ENCODE measurements at regions not wholly inside any gene's neighbourhood (a gene's known extent, or its start where the extent isn't known, plus 50 kb on each side); places are given as distances from the start of the nearest gene placed in this dataset.
"Not testable (repeated sequence)": the region's sequence is repeated elsewhere in the genome, so short reads cannot be mapped to it uniquely, and the experiment has no call there.

DNA sequence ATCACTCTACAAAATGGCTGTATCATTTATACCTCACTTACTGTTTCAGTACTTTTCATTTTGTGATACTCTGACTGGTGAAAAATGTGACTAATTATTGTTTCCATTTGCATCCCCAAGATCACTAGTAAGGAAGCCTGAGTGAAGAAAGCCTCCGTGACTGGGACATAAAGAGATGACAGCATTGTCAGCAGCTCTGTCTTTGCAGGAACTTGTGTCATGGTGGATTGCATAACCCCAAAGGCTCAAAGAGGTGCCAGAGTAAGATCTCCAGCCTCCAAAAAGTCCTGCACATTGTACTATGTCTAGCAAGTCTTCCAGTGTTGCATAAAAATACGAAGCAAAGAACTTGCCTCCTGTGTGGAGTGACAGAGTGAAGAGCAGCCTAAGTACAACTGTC lies 187.5 kb upstream of the CRIM1 start:
- TF ChIP-seq, protein P1, sequence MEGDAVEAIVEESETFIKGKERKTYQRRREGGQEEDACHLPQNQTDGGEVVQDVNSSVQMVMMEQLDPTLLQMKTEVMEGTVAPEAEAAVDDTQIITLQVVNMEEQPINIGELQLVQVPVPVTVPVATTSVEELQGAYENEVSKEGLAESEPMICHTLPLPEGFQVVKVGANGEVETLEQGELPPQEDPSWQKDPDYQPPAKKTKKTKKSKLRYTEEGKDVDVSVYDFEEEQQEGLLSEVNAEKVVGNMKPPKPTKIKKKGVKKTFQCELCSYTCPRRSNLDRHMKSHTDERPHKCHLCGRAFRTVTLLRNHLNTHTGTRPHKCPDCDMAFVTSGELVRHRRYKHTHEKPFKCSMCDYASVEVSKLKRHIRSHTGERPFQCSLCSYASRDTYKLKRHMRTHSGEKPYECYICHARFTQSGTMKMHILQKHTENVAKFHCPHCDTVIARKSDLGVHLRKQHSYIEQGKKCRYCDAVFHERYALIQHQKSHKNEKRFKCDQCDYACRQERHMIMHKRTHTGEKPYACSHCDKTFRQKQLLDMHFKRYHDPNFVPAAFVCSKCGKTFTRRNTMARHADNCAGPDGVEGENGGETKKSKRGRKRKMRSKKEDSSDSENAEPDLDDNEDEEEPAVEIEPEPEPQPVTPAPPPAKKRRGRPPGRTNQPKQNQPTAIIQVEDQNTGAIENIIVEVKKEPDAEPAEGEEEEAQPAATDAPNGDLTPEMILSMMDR (IDR thresholded peaks at IDR 0.05; ENCODE audit: low read depth, low read length, missing control alignments), result no peak

DNA sequence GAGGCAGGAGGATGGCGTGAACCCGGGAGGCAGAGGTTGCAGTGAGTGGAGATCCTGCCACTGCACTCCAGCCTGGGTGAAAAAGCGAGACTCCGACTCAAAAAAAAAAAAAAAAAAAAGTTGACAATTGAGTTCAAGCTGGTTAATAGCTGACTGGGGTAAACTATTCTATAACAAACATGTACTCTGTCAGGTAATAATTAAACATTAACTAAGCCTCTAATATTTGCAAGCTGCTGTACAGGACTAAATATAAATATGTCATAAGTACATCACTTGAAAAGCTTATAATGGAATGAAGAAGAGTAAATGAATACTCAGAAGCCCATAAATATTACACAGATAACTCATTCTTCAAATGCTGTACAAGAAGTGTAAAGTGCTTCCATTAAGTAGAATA lies 190.4 kb upstream of the CRIM1 start:
- Histone ChIP-seq H3K27me3 (replicated peaks) (no peaks in the 10 kb centered on the region), H3K4me3 (ENCODE audit: low read depth, low read length) (no peak overlapping the region), H3K36me3 (replicated peaks) (no peaks in the 10 kb centered on the region), H3K27ac (no peak overlapping the region)
- no peak for DNase-seq
- in situ Hi-C loops (cut with HindIII; ENCODE audit: low pct_ligation_motif_present, low sequenced_read_pairs), result no loop called here
- TF ChIP-seq, protein P1 (IDR thresholded peaks at IDR 0.05; ENCODE audit: low read depth, low read length, missing control alignments), result no peak

More for the DNA sequence above, 187.5 kb upstream of the CRIM1 start:
- Histone ChIP-seq H3K4me3 (ENCODE audit: low read depth, low read length) (no peak overlapping the region), H3K27me3 (replicated peaks) (no peaks in the 10 kb centered on the region), H3K36me3 (replicated peaks) (no peaks in the 10 kb centered on the region), H3K27ac (no peak overlapping the region)
- DNase-seq, result no peak
- in situ Hi-C loops (cut with HindIII; ENCODE audit: low pct_ligation_motif_present, low sequenced_read_pairs), result no loop called here

DNA sequence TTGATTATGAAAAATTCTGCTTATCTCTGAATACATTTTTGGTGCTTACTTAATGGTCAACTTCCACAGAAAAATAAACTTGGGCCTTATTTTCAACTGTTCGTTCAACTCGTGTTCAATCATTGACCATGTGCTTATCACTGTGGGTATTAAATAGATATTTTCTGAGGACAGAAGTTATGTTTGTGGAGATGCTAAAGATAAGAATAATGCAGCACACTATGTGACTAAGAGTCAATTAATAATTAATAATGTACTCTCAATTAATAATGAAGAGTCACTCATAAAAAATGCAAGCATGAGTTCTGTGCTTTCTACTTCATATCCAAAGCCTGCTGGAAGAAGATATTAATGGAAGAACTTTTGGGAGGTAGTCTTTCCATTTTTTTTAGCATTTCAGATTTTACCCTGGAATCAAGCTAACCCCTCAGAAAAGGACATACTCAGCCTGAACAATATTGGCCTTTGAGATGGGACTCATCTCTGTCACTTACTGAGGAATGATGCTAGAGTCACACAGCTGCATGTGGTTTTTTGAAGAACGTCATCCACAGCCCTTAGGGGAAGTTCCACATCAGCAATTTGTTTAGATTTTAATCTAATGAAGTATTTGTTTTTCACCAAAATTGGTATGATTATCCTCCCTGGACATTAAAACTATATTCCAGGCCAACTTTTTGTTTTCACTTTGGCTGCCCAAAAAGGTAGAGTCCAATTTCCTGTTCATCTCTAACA lies 191.9 kb upstream of the CRIM1 start:
- in situ Hi-C loops (cut with HindIII; ENCODE audit: low pct_ligation_motif_present, low sequenced_read_pairs), result no loop called here
- no peak for DNase-seq
- no peaks in the 10 kb centered on the region for H3K27me3 ChIP-seq (replicated peaks)

DNA sequence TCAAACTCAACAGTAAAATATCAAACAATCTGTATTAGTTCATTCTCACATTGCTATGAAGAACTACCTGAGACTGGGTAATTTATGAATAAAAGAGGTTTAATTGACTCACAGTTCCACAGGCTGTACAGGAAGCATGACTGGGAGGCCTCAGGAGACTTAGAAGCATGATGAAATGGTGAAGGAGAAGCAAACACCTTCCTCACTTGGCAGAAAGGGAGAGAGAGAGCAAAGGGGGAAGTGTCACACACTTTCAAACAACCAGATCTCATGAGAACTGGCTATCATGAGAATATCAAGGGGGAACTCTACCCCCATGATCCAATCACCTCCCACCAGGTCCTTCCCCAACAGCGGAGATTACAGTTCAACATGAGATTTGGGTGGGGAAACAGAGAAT lies 198.5 kb upstream of the CRIM1 start:
- H3K27me3 ChIP-seq (replicated peaks); H3K36me3 ChIP-seq (replicated peaks); in situ Hi-C loops (cut with HindIII; ENCODE audit: low pct_ligation_motif_present, low sequenced_read_pairs); H3K27ac ChIP-seq; DNase-seq; H3K4me3 ChIP-seq (ENCODE audit: low read depth, low read length): not testable (repeated sequence)

More for the DNA sequence above, 191.9 kb upstream of the CRIM1 start:
- Histone ChIP-seq H3K36me3 (replicated peaks) (no peaks in the 10 kb centered on the region), H3K4me3 (ENCODE audit: low read depth, low read length) (no peak overlapping the region), H3K27ac (no peak overlapping the region)
- TF ChIP-seq, protein P1 (IDR thresholded peaks at IDR 0.05; ENCODE audit: low read depth, low read length, missing control alignments), result no peak

DNA sequence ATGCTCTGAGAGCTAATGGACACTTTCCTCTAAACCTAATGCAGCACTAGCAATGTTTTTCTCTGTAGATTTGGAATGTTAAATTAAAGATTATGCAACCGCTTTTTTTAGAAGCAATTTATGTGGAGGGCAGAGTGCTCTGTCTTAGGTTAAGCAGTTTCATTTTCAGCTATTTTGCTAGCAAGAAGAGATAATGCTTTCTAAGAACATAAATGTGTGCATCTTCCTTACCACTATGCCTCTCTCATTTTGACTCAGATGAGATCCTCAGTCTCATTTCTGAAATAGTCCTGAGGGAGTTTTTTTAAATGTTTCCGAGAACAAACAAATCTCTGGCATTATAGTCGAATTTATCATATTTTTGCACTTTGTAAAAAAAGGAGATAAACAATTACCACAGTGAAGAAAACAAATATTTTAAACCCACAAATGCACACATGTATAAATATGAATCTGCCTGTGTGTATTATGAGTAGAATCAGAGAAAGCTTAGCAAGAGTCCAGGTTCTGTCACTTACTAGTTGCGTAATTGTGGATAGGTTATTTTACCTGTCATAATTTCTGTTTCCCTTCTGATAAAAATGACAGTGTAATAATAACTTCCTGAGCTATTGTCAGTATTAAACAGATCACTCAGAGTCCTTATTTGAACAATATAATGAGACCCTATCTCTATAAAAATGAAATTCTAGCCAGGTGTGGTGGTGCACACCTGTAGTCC lies 207.7 kb upstream of the CRIM1 start:
- in situ Hi-C loops (cut with HindIII; ENCODE audit: low pct_ligation_motif_present, low sequenced_read_pairs), result no loop called here
- TF ChIP-seq, protein P1 (IDR thresholded peaks at IDR 0.05; ENCODE audit: low read depth, low read length, missing control alignments), result no peak
- DNase-seq, result no peak
- Histone ChIP-seq H3K27me3 (replicated peaks) (no peaks in the 10 kb centered on the region), H3K36me3 (replicated peaks) (no peaks in the 10 kb centered on the region), H3K27ac (no peak overlapping the region), H3K4me3 (ENCODE audit: low read depth, low read length) (no peak overlapping the region)

DNA sequence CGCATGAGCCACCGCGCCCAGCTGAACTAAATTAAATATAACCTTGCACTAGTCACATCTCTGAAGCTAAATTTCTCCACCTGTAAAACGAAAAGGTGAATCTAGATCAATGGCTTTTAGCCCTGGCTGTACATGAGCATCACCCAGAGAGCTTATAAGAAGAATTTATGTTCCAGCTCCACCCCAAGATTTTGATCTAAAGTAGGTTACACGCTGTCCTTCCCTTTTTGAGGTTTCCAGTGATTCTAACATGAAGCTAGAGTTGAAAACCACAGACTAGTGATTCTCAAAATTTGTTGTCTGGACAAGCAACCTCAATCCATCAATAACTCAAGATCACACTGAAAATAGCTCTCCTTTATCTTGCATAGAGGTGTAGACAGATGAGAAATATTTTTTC lies 208.8 kb upstream of the CRIM1 start:
- H3K27me3 ChIP-seq (replicated peaks), result no peaks in the 10 kb centered on the region
- DNase-seq, result no peak
- TF ChIP-seq, protein P1 (IDR thresholded peaks at IDR 0.05; ENCODE audit: low read depth, low read length, missing control alignments), result no peak
- in situ Hi-C loops (cut with HindIII; ENCODE audit: low pct_ligation_motif_present, low sequenced_read_pairs), result no loop called here
- no peak overlapping the region for H3K4me3 ChIP-seq (ENCODE audit: low read depth, low read length)
- H3K36me3 ChIP-seq (replicated peaks), result no peaks in the 10 kb centered on the region
- no peak overlapping the region for H3K27ac ChIP-seq

All from brain microvascular endothelial cell (primary cell).